Hematopoietic multipotent progenitor cell treated with erythropoietin and hydrocortisone succinate and interleukin-3 and kit ligand, for 6 days (in vitro differentiated cells): ENCODE measurements at regions not wholly inside any gene's neighbourhood (a gene's known extent, or its start where the extent isn't known, plus 50 kb on each side); places are given as distances from the start of the nearest gene placed in this dataset.

Experiments
- DNase-seq: peaks from one replicate; pipeline ENCODE4 v3.0.0-alpha.2; 2015

DNA sequence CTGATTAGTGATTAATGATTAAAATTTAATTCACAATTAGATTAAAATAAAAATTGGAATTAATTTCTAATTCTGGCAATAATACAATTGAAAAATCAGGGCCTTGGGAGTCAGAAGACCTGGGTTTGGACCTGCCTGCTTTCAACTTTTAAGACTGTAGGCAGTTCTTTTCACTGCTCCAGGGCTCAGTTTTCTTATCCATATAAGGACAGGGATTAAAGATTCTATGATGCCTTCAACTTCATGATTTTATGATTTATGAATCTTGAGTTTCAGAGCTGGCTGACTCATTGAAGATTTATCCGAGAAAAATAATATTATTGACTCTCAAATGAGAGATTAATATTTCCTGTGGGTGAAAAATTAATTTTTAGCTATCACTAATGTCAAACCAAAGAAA, 208.6 kb upstream of the ANKH start:
- DNase-seq = no peak

DNA sequence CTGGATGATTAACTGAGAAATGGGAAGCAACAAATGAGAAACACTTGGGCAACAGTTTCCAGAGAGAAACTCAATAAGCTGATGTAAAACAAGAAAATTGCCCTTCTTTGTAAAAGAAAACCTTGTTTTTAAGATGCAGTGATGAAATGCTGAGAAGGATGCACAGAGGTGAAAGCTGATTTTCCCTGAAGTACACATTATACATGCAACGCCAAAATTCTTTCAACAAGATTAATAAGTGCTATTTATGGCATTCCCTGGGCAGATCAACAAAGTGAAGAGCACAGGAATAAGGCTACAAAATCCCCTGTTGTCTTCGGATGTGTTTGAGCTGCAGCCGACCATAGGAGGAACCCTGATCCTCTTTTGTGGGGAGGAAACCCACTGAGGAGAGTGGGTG, 208.0 kb upstream of the ANKH start:
- no peak for DNase-seq

- no peak for DNase-seq
These were observed 203.1 kb upstream of the ANKH start for GRCh38 chr5:15074651-15075050.

- DNase-seq = no peak
These were observed 201.9 kb upstream of the ANKH start for GRCh38 chr5:15073453-15073852.

DNA sequence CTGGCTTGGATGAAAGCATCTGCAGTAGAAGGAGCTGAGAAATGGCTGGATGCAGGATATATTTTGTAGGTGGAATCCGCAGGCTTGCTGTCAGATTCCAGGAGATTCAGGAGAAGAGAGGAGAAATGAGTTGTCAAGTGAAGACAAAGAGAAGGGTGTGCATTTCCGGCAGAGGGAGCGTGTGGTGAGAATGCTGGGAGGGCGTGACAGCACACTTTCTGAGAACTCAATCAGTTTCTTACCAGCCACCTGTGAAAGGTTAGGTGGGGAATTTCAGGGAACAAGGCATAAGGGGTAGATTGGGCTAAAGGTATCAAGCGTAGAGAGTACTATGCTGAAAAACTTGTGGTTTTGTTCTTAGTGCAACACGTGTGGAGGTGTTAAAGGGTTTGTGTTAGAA, 199.3 kb upstream of the ANKH start:
- DNase-seq = no peak

- DNase-seq = no peak
These were observed 197.9 kb upstream of the ANKH start for GRCh38 chr5:15069407-15069905.

DNA sequence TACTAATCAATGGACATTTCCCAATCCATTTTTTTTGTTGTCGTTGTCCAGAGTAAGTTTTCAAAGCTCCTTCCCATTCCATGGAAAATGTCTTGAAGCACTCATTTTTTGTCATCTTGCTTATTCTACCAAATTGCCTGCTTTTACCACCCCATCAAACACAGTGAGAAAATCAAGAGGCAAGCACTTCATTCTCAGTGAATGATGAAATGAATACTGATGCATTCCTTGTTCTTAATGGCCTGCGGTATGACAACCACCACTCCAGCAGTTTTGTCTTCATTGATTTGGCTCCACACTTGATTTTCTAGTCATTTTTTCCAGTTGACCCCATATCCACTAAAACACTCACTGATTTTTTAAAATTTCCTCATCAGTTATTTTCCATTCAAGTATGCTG, 193.5 kb upstream of the ANKH start:
- DNase-seq = no peak

- DNase-seq = no peak
These were observed 192.8 kb upstream of the ANKH start for GRCh38 chr5:15064396-15064795.

- no peak for DNase-seq
These were observed 185.5 kb upstream of the ANKH start for GRCh38 chr5:15056988-15057592.

DNA sequence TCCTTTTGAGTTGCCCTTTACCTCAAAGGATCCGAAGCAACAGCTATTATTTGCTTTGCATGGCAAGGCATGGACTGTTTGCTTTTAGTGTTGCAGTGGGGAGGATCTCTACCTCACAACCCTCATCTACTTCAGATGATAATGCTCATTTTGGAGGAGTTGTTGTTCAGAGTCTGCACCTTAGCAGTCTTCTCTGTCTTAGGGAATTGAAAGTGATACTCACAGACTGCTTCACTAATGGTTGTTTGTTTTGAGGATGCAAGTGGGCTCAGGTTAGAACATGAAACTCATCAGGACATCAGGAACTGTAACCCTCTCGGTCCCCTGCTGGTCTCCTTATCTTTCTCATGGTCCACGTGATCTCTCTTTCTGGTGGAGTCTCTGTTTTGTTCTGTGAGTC, 172.9 kb upstream of the ANKH start:
- DNase-seq = no peak

DNA sequence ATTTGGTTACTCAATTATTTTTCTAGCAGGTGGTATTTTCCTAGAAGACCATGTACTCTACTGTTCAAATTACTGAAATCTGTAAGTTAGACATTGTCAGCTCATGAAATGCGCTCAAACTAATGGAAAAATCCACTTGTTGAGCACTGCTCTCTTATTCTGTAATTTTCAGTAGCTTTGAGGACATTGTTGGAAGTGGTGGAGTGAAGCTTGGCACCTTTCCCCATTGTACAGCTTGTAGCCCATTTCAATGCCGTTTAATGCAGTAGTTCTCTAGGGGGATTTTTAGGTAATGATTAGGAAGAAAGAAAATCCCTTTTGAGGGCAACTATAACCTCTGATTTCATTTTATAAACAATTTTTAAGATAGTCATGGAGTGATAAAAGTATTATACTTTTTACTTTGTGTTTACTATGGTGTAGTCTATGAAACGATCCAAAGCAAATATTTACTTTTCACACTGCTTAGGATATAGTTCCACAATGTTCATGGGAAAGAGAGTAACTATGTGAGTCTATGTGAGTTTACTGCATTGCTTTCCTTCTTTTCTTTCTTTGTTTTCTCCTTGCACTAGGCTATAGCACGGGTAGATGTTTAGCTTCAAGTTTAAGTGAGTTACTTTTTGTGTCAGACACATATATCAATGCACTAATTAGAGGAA, 165.8 kb upstream of the ANKH start:
- no peak for DNase-seq

GRCh38 chr5:15034379-15034778, 162.8 kb upstream of the ANKH start:
- no peak for DNase-seq

- DNase-seq = no peak
These were observed 159.6 kb upstream of the ANKH start for GRCh38 chr5:15031180-15031579.

DNA sequence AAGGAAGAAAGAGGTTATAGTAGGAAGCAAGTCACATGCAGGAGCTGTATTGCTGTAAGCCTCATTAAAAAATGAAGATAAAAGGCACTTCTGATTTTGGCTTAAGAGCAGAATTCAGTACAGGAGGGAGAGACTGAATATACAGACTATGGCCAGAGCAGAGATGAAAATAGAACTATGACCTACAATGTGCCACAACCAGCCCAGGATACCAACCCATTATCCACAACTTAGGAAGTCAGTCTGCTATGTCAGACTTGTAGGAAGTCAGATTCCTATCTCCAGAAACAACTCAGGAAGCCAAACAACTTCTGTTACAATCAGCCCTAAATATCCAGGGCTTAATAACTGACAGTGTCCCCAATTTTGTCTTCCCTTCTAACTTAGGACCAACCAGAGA, 156.2 kb upstream of the ANKH start:
- DNase-seq = no peak

DNA sequence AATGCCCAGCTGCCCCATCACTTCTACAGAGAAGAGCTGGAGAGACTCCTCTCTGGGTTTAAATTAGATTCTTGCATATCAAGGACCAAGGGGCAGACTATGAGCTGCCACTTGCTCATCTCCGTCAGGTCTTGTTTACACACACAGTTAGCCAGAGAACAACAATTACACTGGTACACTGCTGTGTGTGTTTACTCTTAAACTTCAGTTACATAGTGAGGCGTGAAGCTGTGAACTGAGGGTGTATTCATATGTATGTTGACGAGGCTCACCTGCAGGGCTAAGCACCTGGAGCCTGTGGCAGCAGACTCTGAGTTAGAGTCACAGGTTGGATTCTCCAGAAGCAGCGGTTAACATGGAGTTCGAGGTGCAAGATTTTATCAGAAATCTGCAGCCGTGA, 155.4 kb upstream of the ANKH start:
- no peak for DNase-seq

- DNase-seq = no peak
These were observed 154.7 kb upstream of the ANKH start for GRCh38 chr5:15026011-15026893.

- DNase-seq = no peak
These were observed 152.3 kb upstream of the ANKH start for GRCh38 chr5:15023846-15024245.

- DNase-seq = no peak
These were observed 151.7 kb upstream of the ANKH start for GRCh38 chr5:15023266-15023665.

GRCh38 chr5:15021266-15022046, 149.9 kb upstream of the ANKH start:
- DNase-seq = no peak

DNA sequence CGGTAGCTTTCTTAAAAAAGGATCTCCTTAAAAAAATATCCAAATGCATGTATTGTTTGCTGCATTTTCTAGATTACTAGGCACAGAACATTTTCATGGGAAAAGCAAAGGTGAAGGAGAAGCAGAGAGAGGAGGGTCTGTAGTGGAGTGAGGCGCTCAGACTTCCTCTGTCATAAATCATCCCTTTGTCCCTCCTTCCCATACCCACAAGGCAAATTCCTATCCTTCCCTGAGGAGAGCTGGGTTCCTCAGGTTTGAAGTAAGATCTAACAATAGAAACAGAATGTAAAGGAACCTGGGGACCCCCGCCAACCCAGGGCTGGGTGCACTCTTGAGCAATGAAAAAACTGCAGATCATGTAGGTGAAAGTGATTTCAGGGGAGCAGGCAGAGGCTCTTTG, 149.2 kb upstream of the ANKH start:
- DNase-seq = no peak

GRCh38 chr5:15014809-15015208, 143.2 kb upstream of the ANKH start:
- no peak for DNase-seq

DNA sequence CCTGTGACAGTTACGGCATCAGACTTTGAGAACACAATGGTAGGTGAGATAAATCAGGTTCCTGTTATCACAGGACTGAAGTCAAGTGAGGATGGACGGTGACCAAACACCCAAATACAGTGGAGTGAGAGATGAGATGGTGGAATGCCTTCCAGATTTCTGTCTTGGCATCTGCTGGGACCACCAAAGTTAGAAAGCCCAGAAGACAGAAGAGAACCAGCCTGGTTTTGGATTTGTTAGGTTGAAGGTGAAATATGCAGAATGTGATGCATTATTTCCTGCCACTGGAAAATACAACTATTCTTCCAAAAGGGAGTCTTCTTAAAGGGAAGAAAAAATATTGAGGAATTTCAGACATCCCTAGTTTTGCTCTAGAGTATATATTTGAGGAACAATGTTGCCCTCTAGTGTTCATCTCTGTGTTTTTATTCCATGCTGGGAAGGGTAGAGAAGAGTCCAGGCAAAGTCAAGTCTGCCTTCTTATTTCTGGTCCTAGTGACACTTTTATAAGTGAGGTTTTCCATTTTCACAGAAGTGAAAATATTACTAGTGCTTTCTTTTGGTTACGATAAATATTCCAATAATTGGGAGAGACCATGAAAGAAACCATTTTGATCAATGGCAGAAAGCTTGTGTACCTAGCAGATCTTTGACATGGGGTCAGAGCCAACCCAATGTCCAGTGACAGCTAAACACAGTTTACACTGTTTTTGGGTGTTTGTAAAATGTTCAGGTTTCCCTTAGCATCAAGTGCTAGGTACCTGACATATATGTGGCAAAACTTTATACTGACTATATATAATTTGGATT, 142.3 kb upstream of the ANKH start:
- DNase-seq = peak; percentile 75
